ENCODE measurements at regions not wholly inside any gene's neighbourhood (a gene's known extent, or its start where the extent isn't known, plus 50 kb on each side); places are given as distances from the start of the nearest gene placed in this dataset.

GRCh38 chr10:125230251-125230650, 69.9 kb upstream of the CTBP2 start:
- no peak for TF ChIP-seq CTCF (IDR thresholded peaks at IDR 0.05 in 8 of 11, conservative IDR thresholded peaks at IDR 0.05 in 3 of 11)
- no peak for TF ChIP-seq POLR2AphosphoS5 (IDR thresholded peaks at IDR 0.05)
